Dedifferentiated amniotic fluid mesenchymal stem cell (primary cell): ENCODE measurements at regions not wholly inside any gene's neighbourhood (a gene's known extent, or its start where the extent isn't known, plus 50 kb on each side); places are given as distances from the start of the nearest gene placed in this dataset.

Experiments used
- DNase-seq: peaks from one replicate; pipeline ENCODE4 v3.0.0-alpha.2; 2016; ENCODE audit errors: extremely low spot score

DNA sequence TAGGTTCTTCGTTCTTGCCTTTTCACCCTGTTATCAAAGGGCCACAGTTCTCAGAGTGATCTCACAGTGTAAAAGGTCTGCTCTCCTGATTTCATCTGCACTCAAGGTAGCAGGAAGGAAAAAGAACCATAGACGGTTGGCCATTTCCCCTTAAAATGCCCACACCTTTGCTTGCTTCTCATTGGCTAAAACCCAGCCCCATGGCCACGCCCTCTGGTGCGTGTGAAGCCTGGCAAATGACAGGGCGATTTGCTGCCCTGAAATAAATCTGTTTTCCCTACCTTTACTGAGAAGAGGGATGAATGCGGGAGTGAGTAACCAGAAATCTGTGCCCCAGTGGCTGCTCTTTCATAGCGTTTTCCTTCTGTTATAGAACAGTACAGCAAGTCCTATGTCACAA lies 269.3 kb downstream of the POU4F1 start:
- no peak for DNase-seq

DNA sequence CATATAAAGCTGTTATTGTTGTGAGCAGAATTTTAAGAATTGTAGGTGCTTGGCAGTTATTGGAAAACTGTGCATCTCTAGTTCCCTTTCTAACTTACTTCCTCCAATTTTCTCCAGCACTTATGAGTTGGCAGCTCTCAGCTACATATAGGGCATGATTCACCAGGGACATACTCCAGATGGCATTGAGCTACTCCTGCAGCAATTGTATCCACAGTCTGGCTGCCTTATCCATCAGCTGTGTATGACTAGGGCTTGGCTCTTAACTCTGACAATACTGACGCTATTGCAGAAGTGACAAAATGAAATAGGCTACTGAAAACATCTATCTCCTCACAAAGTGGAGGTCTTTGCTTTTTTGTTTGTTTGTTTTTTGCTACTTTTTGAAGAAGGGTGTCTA lies 276.7 kb downstream of the POU4F1 start:
- no peak for DNase-seq

- no peak for DNase-seq
Observed at GRCh38 chr13:78325585-78325984, 277.8 kb downstream of the POU4F1 start.

DNA sequence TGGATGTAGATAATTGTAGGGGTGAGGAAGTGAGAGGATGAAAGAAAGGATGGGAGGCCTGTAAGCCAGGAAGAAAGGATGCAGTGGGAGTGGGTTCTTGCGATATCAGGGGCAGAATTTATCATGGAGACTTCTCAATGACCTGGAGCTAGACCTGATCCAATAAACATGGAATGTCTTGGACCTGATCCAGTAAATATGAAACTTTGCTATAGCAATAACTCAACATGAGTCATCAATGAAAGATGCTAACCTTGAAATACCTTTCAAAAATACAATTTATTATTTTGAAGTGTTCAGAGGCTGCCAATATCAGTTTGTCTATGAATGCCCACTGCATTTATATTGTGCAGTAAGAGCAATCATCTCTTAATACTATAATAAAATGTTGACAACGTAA lies 279.5 kb downstream of the POU4F1 start:
- no peak for DNase-seq

- no peak for DNase-seq
Observed at GRCh38 chr13:78323040-78323439, 280.3 kb downstream of the POU4F1 start.

DNA sequence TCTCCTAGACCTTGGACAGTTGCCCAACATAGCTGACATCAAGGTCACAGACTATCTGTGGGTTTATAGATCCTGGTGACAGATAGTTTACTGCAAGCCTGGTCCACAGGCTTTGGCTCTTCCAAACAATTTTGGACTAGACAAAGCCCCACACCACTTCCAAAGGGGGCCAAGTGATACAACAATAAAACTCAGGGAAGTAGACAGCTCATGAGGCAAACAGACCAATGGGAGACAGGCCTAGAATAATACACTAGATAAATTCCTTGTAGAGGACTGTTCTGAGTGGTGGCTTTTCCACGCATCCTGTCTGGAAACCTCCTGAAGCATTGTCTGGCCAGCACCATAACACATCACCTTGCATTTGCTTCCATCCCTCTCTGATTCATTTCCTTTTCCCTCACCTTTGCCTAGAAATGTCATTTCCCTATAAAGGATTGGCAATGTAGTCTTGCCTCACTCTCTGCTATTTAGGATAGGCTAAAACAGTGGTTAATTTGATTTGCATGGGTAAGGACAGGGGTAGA lies 284.2 kb downstream of the POU4F1 start:
- no peak for DNase-seq

- no peak for DNase-seq
Observed at GRCh38 chr13:78317030-78317429, 286.3 kb downstream of the POU4F1 start.

- DNase-seq, result no peak
Observed at GRCh38 chr13:78309497-78310180, 293.7 kb downstream of the POU4F1 start.

DNA sequence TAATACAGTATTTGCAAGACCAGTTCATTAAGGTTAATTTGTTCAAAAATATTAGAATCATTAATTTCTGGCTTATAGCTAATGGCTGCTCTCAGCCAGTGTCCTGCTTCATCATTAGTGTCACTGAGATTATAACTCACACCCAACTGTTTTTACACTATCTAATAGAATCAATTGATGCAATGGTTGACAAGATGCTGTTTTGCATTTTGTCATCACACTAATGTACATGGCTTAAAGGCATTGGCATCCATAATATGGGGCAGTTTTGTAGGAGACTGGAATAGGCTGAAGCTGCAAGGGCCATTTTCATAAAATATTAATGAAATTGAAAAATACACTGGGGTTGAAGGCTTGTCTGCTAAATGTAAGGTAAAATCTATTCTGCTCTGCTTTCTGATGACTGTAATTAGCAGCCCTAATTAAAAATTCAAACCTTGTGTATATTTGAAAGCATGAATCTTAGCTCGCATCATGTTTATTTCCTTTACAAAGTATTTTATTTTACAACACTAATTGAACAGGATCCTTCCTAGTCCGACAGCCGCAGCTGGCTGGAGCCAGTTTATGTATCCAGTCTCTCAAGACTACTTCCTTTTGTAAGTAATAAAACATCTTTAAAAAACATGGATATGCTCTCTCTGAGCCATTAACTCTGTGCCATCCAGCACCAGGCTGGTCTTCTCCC lies 296.7 kb downstream of the POU4F1 start:
- no peak for DNase-seq

DNA sequence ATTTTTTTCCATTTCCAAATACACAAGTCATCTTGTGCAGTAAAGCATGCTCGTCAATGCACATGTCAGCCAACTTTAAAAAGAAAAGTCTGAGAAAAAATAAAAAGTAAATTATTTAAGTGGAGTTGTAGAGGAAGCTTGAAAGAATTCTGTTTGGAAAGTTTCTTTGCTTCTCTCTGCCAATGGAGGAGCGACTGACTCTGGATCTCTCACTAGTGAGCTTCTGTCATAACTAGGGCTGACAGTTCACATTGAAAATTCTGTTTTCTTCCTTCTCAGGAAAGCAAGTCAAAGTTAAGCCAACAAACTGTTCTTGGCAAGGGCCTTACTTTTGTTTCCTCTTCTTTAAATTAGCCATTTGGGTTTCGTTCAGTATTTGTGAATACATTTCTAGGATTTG lies 298.2 kb downstream of the POU4F1 start:
- no peak for DNase-seq

DNA sequence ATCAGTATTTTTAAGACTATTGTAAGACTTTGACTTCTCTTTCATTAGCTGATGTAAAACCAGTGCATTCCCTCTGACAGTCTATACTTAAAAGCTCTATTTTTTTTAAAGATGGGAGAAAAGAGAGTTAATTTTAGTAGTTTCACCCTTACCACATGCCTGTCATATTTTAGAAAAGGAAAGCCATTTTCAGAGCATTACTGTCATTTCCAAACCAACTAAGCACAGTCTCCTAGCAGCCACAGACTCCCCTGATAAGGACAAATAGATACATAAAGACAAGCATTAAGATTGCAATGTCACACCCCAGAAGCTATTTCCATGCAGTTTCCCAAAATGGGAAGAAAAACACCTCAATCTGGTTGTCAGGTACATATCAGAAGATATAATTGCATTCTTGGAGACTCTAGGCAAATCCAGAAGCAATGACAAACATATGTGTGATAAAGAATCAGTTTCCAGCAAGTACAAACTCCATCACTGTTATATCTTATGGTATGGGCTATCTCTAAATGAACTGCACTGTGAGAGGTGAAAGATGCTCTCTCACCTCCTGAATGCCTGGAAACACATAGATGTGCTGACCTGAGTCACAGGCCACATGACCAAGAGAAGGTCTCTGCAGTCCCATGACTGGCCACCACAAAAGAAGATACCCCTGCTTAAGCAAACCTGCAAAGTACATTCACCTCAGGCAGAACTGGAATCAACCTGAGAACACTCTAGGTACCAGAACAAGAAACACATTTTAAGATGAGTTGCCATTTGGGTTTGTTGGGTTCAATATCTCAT lies 303.3 kb downstream of the POU4F1 start:
- DNase-seq, result no peak

- DNase-seq, result no peak
Observed at GRCh38 chr13:78298657-78299056, 304.7 kb downstream of the POU4F1 start.

- DNase-seq, result no peak
Observed at GRCh38 chr13:78286748-78287147, 316.6 kb downstream of the POU4F1 start.

DNA sequence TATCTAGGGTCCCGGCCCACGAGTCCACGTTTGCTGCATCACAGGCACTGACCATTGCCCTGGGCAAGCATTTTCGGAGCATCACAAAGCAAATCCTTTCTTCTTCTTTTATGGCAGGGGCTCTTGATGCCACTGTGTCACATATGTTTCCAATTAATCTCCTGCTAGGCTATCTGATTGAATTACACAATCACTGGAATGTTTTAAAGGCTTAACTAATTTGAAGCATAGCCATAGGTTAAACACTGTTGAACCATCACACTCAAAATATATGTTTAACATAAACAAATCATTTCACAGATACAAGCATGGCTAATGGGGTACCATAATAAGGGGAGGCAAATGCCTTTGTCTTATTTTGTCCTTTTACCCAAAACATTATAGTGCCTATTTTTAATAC lies 338.3 kb downstream of the POU4F1 start:
- DNase-seq, result no peak

DNA sequence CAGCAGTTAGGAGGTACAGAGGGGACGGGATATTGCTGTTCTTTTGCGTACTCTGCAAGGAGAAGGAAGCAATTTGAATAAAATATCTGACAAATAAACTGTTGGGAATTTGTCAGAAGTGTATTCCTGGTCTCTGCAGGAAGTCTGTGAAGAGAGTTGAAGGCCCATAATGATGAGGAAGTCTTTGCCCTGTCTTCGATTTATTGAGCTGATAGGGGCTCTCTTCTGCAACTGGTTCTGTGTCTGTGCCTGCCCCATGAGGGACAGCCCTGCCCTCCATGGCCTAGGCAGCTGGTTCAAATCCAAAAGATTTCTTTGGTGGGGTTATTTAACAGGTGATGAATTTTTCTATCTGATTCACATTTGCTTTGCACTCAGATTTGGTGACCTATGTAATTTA lies 339.7 kb upstream of the EDNRB start:
- no peak for DNase-seq

- no peak for DNase-seq
Observed at GRCh38 chr13:78256484-78256883, 337.9 kb upstream of the EDNRB start.

- DNase-seq, result no peak
Observed at GRCh38 chr13:78254113-78254512, 335.5 kb upstream of the EDNRB start.

- no peak for DNase-seq
Observed at GRCh38 chr13:78247362-78247761, 328.7 kb upstream of the EDNRB start.

GRCh38 chr13:78241278-78241919 lies 322.8 kb upstream of the EDNRB start:
- peak; percentile 41 for DNase-seq

- DNase-seq, result no peak
Observed at GRCh38 chr13:78239714-78240113, 321.1 kb upstream of the EDNRB start.

GRCh38 chr13:78238911-78239310 lies 320.3 kb upstream of the EDNRB start:
- DNase-seq, result no peak

- no peak for DNase-seq
Observed at GRCh38 chr13:78228940-78229339, 310.3 kb upstream of the EDNRB start.
